H1 (cell line): ENCODE measurements at regions not wholly inside any gene's neighbourhood (a gene's known extent, or its start where the extent isn't known, plus 50 kb on each side); places are given as distances from the start of the nearest gene placed in this dataset.

ENCODE experiments used
- CEBPB ChIP-seq: IDR thresholded peaks from 2 replicates; pipeline ENCODE4 v1.6.1; 2012; ENCODE audit warnings: low read depth, low read length
- GTF2F1 ChIP-seq: IDR thresholded peaks from 2 replicates; pipeline ENCODE4 v1.6.1; 2012; ENCODE audit warnings: low read depth, low read length, improper control_type of control experiment, borderline replicate concordance
- POU5F1 ChIP-seq: IDR thresholded peaks from 2 replicates; pipeline ENCODE4 v1.6.1; 2011; ENCODE audit warnings: low read depth, mild to moderate bottlenecking, low read length, moderate library complexity
- RFX5 ChIP-seq: IDR thresholded peaks from 2 replicates; pipeline ENCODE4 v1.6.1; 2011; ENCODE audit warnings: low read depth, low read length, improper control_type of control experiment, borderline replicate concordance

- TF ChIP-seq GTF2F1, result no peak
- TF ChIP-seq RFX5, result no peak
- no peak for TF ChIP-seq CEBPB
- no peak for TF ChIP-seq POU5F1
- TF ChIP-seq, all 59 proteins: peak for 0
These were observed 141.5 kb downstream of the ZMAT3 start (continued) for GRCh38 chr3:178930116-178930515.
